MCF 10A (cell line): ENCODE measurements at regions not wholly inside any gene's neighbourhood (a gene's known extent, or its start where the extent isn't known, plus 50 kb on each side); places are given as distances from the start of the nearest gene placed in this dataset.
"Not testable (repeated sequence)": the region's sequence is repeated elsewhere in the genome, so short reads cannot be mapped to it uniquely, and the experiment has no call there.

Experiments
- BruUV-seq: library from RNA; stranded (reverse); fragments of 400-500 nt; replicated peaks from 2 replicates; lab custom pipeline; 2021; lab: Mats Ljungman, UMichigan
- CTCF ChIA-PET: fragments of 300-600 bp; sonication (Branson Sonifier 250); formaldehyde crosslinking; extraction: SDS; loops from one replicate; lab custom pipeline; 2021; ENCODE audit warnings: antibody characterized with exemption, inconsistent platforms; lab: Yijun Ruan, JAX
- POLR2A ChIA-PET: fragments of 300-600, 350-650 bp; sonication (Branson Sonifier 250); formaldehyde crosslinking; extraction: SDS; loops from one replicate; lab custom pipeline; 2020; ENCODE audit warnings: antibody characterized with exemption, inconsistent platforms; lab: Yijun Ruan, JAX
- DNase-seq: peaks from one replicate; pipeline ENCODE4 v3.0.0-alpha.2; 2018; ENCODE audit not compliant: unreplicated experiment
- H3K27ac Mint-ChIP-seq: one replicate; pipeline ENCODE4 v1.8.0; 2022; ENCODE audit warnings: mild to moderate bottlenecking, low read depth, mixed read lengths; ENCODE audit not compliant: unreplicated experiment
- H3K27me3 Mint-ChIP-seq: one replicate; pipeline ENCODE4 v1.8.0; 2022; ENCODE audit warnings: mixed read lengths; ENCODE audit not compliant: insufficient read depth, unreplicated experiment
- H3K36me3 Mint-ChIP-seq: one replicate; pipeline ENCODE4 v1.8.0; 2022; ENCODE audit warnings: mild to moderate bottlenecking, moderate library complexity, mixed read lengths; ENCODE audit not compliant: insufficient read depth, unreplicated experiment
- H3K4me1 Mint-ChIP-seq: one replicate; pipeline ENCODE4 v1.8.0; 2022; ENCODE audit warnings: mixed read lengths; ENCODE audit not compliant: insufficient read depth, unreplicated experiment
- H3K4me3 Mint-ChIP-seq: one replicate; pipeline ENCODE4 v1.8.0; 2022; ENCODE audit warnings: mild to moderate bottlenecking, moderate library complexity, mixed read lengths; ENCODE audit not compliant: unreplicated experiment
- H3K9me3 Mint-ChIP-seq: one replicate; pipeline ENCODE4 v1.8.0; 2022; ENCODE audit warnings: mixed read lengths; ENCODE audit not compliant: unreplicated experiment
- intact Hi-C: fragments of 100-400 bp; cut with micrococcal nuclease; formaldehyde crosslinking; loops from 2 replicates; pipeline ENCODE4 v1.14.1; 2022
- TF ChIP-seq, protein P1 (sequence below): fragments of 200-600 bp; IDR thresholded peaks from one replicate; pipeline ENCODE4 v1.8.0; 2022; ENCODE audit warnings: antibody characterized with exemption, mild to moderate bottlenecking; ENCODE audit not compliant: unreplicated experiment

DNA sequence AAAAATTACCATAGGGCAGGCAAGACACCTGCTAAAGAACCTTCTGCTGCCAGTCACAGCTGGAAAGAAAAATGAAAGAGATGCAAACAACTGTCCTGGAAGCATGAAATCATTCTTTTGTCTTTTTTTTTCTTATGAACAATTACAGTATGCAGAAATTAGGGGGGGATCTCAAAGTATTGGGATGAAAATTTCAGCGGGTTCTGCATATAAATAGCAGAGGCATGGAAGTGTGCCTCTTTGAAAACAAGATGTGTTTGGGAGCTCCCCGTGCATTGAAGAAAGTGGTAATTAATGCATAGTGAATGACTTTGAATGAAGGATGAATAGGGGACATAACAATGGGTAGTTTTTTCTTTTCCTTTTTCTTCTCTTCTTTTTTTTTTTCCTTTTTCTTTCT, 431.2 kb downstream of the SOX2 start:
- ChIA-PET POLR2A (no interaction called here), CTCF (interaction anchor here (0.7 kb wide), 1 partner anchor 15 kb away, joined by 3 read pairs; no protein-coding TSS in a partner anchor)
- Mint-ChIP-seq H3K9me3 (no peaks in the 10 kb centered on the region), H3K27ac (no peak overlapping the region), H3K36me3 (no peaks in the 10 kb centered on the region), H3K4me1 (no peaks in the 10 kb centered on the region), H3K27me3 (no peaks in the 10 kb centered on the region), H3K4me3 (no peak overlapping the region)
- TF ChIP-seq, protein P1, sequence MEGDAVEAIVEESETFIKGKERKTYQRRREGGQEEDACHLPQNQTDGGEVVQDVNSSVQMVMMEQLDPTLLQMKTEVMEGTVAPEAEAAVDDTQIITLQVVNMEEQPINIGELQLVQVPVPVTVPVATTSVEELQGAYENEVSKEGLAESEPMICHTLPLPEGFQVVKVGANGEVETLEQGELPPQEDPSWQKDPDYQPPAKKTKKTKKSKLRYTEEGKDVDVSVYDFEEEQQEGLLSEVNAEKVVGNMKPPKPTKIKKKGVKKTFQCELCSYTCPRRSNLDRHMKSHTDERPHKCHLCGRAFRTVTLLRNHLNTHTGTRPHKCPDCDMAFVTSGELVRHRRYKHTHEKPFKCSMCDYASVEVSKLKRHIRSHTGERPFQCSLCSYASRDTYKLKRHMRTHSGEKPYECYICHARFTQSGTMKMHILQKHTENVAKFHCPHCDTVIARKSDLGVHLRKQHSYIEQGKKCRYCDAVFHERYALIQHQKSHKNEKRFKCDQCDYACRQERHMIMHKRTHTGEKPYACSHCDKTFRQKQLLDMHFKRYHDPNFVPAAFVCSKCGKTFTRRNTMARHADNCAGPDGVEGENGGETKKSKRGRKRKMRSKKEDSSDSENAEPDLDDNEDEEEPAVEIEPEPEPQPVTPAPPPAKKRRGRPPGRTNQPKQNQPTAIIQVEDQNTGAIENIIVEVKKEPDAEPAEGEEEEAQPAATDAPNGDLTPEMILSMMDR: no peak
- DNase-seq: no peak
- no TSS peak for BruUV-seq
- intact Hi-C loops: no loop called here

DNA sequence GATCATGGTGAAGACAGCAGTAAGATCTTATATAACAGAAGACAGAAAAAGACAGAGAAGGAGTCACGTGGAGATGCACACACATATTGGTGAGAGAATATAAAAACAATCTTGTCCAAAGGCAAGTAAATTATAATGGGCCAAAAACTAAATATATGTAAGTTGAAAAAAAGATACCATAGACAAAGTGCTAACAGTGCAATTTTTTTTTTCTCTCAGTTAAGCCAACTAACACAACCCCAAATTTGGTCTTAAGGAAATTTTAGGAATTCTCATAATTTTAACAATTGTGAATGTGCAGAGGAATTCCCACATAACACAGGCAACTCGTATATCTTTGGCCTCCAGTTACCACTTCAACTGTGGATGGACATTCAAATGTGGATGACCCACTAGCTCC, 432.2 kb downstream of the SOX2 start:
- POLR2A ChIA-PET: no interaction called here
- intact Hi-C loops: no loop called here
- DNase-seq: no peak
- TF ChIP-seq, protein P1: no peak
- no peaks in the 10 kb centered on the region for H3K4me1 Mint-ChIP-seq
- H3K9me3 Mint-ChIP-seq: no peaks in the 10 kb centered on the region
- CTCF ChIA-PET: interaction anchor here (0.5 kb wide), 1 partner anchor 62 kb away, joined by 3 read pairs; no protein-coding TSS in a partner anchor
- no TSS peak for BruUV-seq
- no peaks in the 10 kb centered on the region for H3K27me3 Mint-ChIP-seq
- H3K4me3 Mint-ChIP-seq: no peak overlapping the region
- no peak overlapping the region for H3K27ac Mint-ChIP-seq
- no peaks in the 10 kb centered on the region for H3K36me3 Mint-ChIP-seq

DNA sequence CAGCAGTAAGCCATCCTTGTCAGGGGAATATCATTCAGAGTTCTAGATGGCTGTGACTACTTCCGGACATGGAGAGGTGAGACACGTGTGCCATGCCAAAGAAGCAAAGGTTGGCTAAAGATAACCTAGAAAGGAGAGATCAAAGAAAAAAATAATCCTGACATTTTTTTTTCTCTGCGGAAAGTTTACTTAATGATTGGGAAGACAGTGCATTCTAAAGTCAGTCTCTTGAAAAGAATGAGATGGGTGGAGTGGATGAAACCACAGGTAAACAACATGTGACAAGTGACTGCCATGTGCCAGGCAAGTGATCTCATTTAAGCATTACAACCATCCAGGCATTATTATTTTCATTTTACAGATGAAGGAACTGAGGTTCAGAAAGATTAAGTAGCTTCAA, 436.6 kb downstream of the SOX2 start:
- Mint-ChIP-seq H3K4me1 (no peaks in the 10 kb centered on the region), H3K36me3 (no peaks in the 10 kb centered on the region), H3K27me3 (no peaks in the 10 kb centered on the region), H3K4me3 (no peak overlapping the region), H3K27ac (no peak overlapping the region), H3K9me3 (peaks cover 13% of the 10 kb centered on the region)
- intact Hi-C loops: no loop called here
- TF ChIP-seq, protein P1: no peak
- CTCF ChIA-PET: no interaction called here
- BruUV-seq: no TSS peak
- POLR2A ChIA-PET: no interaction called here
- no peak for DNase-seq

DNA sequence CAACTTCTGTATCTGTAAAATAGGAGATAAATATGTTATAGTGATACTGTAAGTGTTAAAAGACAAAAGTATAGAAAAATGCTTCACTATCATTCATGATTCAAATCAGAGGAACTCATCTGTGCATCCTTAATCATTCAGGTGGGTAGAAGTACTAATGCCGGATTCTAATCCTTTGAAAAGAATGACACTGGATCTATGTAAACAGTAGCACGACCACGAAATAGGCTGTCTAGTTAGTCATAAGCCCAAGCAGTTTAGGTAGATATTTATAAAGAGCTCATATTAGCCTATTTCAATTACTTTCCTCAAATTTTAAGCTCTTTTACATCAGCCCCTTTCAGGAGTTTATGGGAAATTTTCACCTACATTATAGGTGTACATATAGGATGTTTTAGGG, 437.9 kb downstream of the SOX2 start:
- no peaks in the 10 kb centered on the region for H3K4me1 Mint-ChIP-seq
- no TSS peak for BruUV-seq
- intact Hi-C loops: no loop called here
- no peak overlapping the region for H3K27ac Mint-ChIP-seq
- TF ChIP-seq, protein P1: no peak
- CTCF ChIA-PET: interaction anchor here (1.2 kb wide), 1 partner anchor 154 kb away, joined by 5 read pairs; no protein-coding TSS in a partner anchor
- no peak for DNase-seq
- H3K4me3 Mint-ChIP-seq: no peak overlapping the region
- H3K9me3 Mint-ChIP-seq: peaks cover 13% of the 10 kb centered on the region
- POLR2A ChIA-PET: no interaction called here
- H3K36me3 Mint-ChIP-seq: no peaks in the 10 kb centered on the region
- H3K27me3 Mint-ChIP-seq: no peaks in the 10 kb centered on the region

DNA sequence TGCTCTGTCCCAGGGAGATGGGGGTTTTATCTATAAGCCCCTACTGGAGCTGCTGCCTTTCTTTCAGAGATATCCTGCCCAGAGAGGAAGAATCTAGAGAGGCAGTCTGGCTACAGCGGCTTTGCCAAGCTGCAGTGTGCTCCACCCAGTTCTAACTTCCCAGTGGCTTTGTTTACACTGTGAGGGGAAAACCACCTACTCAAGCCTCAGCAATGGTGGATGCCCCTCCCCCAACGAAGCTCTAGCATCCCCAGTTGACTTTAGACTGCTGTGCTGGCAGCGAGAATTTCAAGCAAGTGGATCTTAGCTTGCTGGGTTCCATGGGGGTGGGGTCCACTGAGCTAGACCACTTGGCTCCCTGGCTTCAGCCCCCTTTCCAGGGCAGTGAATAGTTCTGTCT, 444.6 kb downstream of the SOX2 start:
- ChIA-PET CTCF (interaction anchor here (0.6 kb wide), 1 partner anchor 398 kb away, joined by 3 read pairs; no protein-coding TSS in a partner anchor), POLR2A (interaction anchor here (1.2 kb wide), 1 partner anchor 233 kb away, joined by 3 read pairs; no protein-coding TSS in a partner anchor)
- H3K4me1 Mint-ChIP-seq, DNase-seq, H3K4me3 Mint-ChIP-seq, H3K27me3 Mint-ChIP-seq, BruUV-seq, H3K27ac Mint-ChIP-seq, H3K36me3 Mint-ChIP-seq, intact Hi-C loops: not testable (repeated sequence)
- peaks cover 12% of the 10 kb centered on the region for H3K9me3 Mint-ChIP-seq
